ENCODE measurements at regions not wholly inside any gene's neighbourhood (a gene's known extent, or its start where the extent isn't known, plus 50 kb on each side); places are given as distances from the start of the nearest gene placed in this dataset.
A peak's percentile ranks its signal among the peaks of the same experiment; 100 is the strongest.

DNA sequence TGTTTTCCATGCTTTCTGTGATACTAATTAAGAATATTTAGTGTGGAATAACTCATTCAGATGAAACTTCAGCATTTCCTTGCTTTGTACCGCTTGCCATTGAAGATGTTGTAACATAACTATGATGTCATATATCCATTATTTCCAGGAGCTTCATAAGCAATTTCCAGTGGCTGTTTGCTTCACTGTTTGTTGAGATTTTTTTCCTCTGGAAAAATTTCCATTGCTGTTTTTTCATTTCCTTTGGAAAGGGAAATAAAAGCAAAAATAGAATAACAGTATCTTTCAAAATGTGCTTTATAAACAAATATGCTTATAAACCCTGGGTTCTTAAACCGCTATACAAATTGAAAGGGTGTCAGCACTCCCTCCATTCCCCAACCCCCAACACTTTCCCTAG lies 319.6 kb upstream of the SEMA6D start:
- no peak for DNase-seq

DNA sequence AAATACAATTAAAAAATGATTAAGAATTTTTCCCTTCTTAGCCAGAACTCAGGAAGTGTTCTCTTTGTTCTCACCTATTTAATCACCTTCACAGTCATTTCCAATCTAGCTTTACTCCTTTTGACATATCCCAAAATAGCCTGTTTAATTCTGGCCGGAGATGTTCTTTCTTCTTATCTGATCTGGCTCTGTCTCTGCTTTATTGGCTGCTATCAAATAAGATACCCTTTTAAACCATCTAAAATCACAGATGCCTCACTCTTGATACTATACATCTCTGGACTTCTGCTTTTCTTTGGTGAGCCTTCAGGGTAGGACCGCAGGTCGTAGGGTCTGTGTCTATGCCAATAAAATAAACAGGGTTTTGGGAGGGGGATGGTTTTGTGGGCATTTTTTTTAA lies 319.2 kb upstream of the SEMA6D start:
- DNase-seq, result no peak

- DNase-seq, result no peak
Observed at GRCh38 chr15:47398594-47398993, 318.7 kb upstream of the SEMA6D start.

DNA sequence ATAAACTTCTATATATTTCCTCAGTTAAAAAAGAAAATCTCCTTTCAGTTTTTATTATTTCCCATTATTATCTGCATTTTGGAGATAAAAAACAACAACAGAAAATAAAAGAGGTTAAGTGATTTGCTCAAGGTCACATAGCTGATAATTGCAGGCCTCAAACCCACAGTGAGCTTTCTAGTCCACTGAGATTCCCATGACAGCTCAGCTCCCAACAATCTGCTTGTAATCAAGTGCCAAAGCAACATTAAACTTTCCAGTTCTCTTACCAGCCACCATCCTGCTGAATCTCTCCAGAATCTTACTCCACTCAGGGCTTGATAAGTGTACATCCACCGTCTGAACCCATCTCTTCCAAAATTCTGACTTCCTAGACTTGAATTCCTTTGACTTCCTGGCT lies 318.2 kb upstream of the SEMA6D start:
- DNase-seq, result no peak

- no peak for DNase-seq
Observed at GRCh38 chr15:47400603-47401002, 316.7 kb upstream of the SEMA6D start.

GRCh38 chr15:47401427-47401826 lies 315.9 kb upstream of the SEMA6D start:
- DNase-seq, result no peak

- no peak for DNase-seq
Observed at GRCh38 chr15:47402829-47403228, 314.5 kb upstream of the SEMA6D start.

DNA sequence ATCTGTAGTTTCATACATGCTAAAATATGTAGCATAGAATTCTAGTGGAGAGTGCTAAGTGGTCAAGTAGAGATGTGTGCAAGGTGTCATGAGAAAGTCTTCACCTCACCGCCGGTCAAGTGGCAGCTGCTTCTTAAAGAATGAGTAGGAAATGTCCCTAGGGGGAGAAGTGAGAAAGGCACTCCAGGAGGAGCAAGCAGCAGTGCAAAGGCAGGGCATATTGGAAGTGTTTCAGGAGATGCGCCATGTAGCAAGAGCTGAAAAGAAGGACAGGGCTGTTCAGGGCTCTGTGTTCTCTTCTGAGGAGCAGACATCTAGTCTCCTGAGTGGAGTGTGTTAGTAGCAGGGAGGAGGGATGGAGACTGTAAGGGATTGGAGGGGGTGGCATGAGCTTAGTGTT lies 312.4 kb upstream of the SEMA6D start:
- no peak for DNase-seq

DNA sequence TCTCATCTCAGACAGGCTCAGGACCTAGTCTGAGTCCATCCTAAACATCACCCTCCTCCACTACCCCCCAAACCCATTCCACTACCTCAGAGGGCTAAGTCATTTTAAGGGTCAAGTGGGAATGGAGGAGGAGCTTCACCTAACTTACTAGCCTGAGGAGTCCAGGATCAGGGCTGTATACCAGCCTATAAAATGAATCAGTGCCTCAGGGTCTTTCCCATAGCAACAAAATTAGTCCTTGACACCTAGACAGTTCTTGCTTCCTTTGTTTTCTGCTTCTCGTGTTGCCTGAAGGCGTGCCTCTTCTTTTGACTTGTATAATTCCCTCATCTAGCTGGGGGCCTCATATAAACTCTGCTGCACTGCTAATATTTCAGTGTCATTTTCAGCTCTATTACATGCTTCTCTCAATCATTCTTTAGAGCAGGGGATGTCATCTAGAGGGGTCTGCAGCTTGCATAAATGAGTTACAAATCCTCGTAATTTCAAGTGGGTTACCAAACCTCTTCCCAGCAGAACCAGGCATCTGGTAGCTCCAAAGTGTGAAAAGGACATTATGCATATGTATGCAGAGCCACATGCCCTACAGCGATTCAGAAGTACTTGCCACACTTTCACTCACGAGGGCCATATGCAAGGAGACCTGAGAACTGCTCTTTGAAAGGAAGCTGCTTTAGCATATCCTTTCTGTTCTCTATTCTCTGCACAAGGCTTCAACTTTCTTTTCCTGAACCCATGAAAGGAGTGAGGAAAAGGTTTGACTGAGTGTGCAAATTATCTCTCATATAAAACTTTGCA lies 311.7 kb upstream of the SEMA6D start:
- DNase-seq, result no peak

- no peak for DNase-seq
Observed at GRCh38 chr15:47407692-47408091, 309.6 kb upstream of the SEMA6D start.

DNA sequence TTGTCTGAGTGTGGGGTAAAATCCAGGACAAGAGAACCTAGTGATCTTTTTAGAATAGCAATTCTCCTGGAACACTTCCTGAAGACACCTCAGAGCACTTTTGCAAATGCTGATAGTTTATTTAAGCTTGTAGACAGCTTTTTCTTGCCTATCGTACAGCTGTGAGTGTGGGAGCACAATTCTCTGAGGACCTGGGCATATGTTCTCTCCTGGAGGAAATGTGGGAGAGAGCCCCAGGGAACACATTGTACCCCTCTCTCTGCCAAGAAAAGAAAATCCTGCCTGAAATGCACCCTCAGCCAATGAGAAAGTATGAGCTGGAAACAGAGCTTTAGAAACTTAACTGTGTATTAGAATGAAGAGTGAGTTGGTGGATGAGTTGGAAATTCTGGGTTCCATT lies 308.3 kb upstream of the SEMA6D start:
- no peak for DNase-seq

GRCh38 chr15:47409600-47409999 lies 307.7 kb upstream of the SEMA6D start:
- no peak for DNase-seq

GRCh38 chr15:47410247-47410646 lies 307.1 kb upstream of the SEMA6D start:
- no peak for DNase-seq

DNA sequence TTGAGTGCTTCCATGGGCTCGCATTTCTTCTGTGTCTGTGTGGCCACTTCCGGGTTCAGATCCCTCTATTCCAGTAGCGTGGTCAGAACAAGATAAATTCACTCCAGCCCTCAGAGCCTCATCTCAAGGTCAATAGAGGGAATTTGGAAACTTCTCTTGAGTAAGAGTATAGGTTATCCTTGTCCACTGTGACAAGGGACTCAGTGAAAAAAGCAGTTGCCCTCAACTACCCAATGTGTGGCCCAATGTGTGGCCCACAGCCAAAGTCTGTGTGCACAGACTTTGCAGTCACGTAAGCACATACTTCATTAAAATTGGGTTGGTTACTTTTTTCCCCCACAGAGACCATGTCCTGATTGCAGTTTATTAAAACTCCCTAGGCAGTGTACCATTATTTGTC lies 305.6 kb upstream of the SEMA6D start:
- no peak for DNase-seq

DNA sequence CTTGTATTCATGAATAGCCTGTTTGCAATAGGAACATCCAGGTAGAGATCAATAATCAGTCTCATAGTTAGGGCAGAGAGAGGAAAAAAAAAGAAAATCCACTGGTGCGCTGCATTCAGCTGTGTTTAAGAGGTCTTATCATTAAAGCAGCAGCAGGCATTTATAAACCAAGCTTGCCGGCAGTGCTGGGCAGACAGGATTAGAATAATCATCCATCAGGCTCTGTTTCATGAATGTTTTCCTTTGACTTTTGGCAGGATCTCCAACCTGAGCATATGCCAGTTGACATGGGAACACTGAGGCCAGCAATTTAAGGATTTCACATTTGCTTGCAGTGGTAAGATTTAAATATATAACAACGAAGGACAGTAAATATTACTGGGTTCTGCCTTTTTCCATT lies 305.2 kb upstream of the SEMA6D start:
- DNase-seq, result no peak

- no peak for DNase-seq
Observed at GRCh38 chr15:47412802-47413201, 304.5 kb upstream of the SEMA6D start.

GRCh38 chr15:47414207-47414606 lies 303.1 kb upstream of the SEMA6D start:
- no peak for DNase-seq

GRCh38 chr15:47415539-47415971 lies 301.8 kb upstream of the SEMA6D start:
- DNase-seq, result peak; percentile 66

DNA sequence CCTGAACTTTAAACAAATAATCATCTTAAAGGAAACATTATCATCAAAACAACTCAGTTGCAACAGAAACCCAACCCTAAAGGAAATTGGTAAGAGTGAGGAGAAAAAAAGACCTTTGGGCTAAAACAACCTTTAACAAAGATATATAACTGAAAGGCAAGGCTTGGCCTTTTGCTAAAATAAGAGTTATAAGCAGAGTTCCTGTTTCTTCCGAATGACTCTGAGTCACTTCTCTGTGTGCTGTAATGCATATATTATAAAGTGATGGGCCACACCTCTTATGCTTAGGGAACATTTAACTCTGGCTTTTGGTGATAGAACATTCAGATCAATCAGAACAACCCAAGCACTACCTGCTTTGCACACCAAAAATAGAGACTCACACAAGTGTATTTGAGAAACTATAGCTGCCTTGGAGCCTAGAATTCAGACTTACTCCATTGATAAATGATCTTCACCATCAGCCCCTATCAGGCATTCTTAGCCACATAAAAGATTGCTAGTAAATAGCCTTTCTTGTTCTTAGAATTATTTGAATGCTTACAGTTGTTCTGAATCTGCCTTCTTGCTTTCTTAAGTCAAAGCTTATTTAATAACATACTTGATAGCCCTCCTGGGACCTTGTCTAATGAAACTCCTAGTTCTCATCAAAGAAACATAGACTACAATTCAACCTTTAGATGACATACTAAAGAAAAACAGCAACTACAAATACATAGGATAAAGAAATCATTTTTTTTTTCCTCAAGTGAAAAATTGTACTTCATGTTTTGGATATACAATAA lies 294.2 kb upstream of the SEMA6D start:
- DNase-seq, result no peak

GRCh38 chr15:47427463-47427862 lies 289.8 kb upstream of the SEMA6D start:
- DNase-seq, result no peak

DNA sequence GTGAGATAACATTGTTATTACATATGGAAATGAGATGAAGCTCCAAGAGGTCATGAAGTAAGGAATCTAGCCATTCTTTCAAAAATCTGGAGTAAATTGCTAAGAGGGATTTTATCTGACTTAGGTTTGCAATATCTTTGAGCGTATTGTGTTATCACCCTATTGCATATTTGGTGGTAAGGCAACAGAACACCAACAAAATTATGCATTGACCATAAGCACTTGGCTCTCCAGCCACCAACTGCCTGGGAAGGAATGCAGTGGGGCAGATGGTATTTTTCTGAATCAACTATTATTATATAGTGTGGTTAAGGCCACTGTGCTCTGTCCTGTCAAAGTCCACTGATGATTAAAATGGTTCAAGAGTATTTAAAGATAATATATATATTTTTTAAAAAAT lies 287.9 kb upstream of the SEMA6D start:
- DNase-seq, result no peak

DNA sequence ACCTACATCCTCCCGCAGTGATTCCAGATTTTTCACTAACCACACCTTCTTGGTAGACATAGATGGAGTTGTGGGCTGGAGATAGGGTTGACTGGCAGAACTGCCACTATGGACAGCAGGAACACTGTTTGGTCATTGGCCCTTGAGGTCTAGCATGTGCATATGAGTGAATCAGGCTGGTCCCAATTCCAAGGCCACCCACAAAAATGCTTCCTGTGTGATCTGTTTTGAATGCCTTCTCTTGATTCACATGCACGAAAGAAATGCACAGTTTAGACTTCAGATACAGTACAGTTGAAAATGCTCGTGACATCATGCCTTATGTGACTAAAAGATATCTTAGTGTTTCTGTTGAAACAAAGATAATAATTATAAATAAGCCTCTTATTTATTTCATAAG lies 285.8 kb upstream of the SEMA6D start:
- no peak for DNase-seq

- no peak for DNase-seq
Observed at GRCh38 chr15:47432826-47433225, 284.5 kb upstream of the SEMA6D start.

GRCh38 chr15:47434596-47434995 lies 282.7 kb upstream of the SEMA6D start:
- no peak for DNase-seq

DNA sequence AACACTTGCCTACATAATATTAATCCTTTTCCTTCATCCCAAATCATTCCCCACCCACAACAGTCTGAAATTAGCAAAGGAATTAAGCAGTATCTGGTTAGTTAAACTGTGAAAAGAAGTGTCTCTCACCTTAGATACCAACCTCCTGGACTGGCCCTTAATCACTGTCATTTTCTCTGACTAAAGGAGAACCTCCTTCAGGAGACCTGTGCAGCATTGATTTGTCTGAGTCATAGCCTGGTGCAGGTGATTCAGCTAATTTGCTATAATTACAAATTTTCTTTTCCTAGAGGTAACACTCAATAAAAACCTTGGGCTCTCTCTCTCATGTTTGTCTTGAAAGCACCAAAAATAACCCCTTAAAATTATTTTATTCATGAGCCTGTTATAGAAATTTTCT lies 279.8 kb upstream of the SEMA6D start:
- DNase-seq, result no peak

All from NCI-H748 treated with DMSO at 0.1 percent for 48 hours (cell line).